ENCODE measurements at regions not wholly inside any gene's neighbourhood (a gene's known extent, or its start where the extent isn't known, plus 50 kb on each side); places are given as distances from the start of the nearest gene placed in this dataset.

- Mint-ChIP-seq H3K36me3 (ENCODE audit: low read depth) (peaks cover 6% of the 10 kb centered on the region; the same call in 2 of the 3 replicates), H3K4me3 (no peak overlapping the region), H3K9me3 (peaks cover 15% of the 10 kb centered on the region; the same call in 2 of the 3 replicates), H3K4me1 (peaks cover 2% of the 10 kb centered on the region), H3K27me3 (ENCODE audit: insufficient read depth, low read depth, poor library complexity) (no peaks in the 10 kb centered on the region), H3K27ac (no peak overlapping the region)
- no peaks in the 10 kb centered on the region for H3K79me2 ChIP-seq (replicated peaks; ENCODE audit: insufficient read depth)
- no peaks in the 10 kb centered on the region for H3K27me3 ChIP-seq (ENCODE audit: insufficient read depth)
- no peak for ATAC-seq
- no peak overlapping the region for H3K27ac ChIP-seq (ENCODE audit: low read depth)
- H4K20me1 ChIP-seq (replicated peaks; ENCODE audit: insufficient read depth), result no peaks in the 10 kb centered on the region
- no peaks in the 10 kb centered on the region for H3F3A ChIP-seq (replicated peaks; ENCODE audit: low read depth)
- no peak overlapping the region for H3K4me3 ChIP-seq
- H3K4me2 ChIP-seq, result no peak overlapping the region
- no peak for DNase-seq (ENCODE audit: low spot score)
- H3K9me2 ChIP-seq (ENCODE audit: insufficient read depth), result no peaks in the 10 kb centered on the region; the same call in 1 of the 2 replicates
- H3K36me3 ChIP-seq (ENCODE audit: insufficient read depth), result no peaks in the 10 kb centered on the region
- TF ChIP-seq CTCF (conservative IDR thresholded peaks at IDR 0.05; ENCODE audit: low read depth in 2 of 2), result no peak
- no peak for TF ChIP-seq ZNF331 (CRISPR knock-in tag; IDR thresholded peaks at IDR 0.05; ENCODE audit: low read depth)
- no peak for TF ChIP-seq ZNF114 (CRISPR knock-in tag; IDR thresholded peaks at IDR 0.05)
- no peaks in the 10 kb centered on the region for H3K4me1 ChIP-seq (ENCODE audit: insufficient read depth)
- H2AFZ ChIP-seq, result no peak overlapping the region
These were observed 715.7 kb downstream of the SLITRK1 start for GRCh38 chr13:83166550-83166949.

GRCh38 chr13:83162493-83162892 lies 719.8 kb downstream of the SLITRK1 start:
- Histone ChIP-seq H3K79me2 (replicated peaks; ENCODE audit: insufficient read depth) (no peaks in the 10 kb centered on the region), H3K27me3 (ENCODE audit: insufficient read depth) (no peaks in the 10 kb centered on the region), H3K4me3 (no peak overlapping the region), H3K36me3 (ENCODE audit: insufficient read depth) (no peaks in the 10 kb centered on the region), H3K4me2 (no peak overlapping the region), H4K20me1 (replicated peaks; ENCODE audit: insufficient read depth) (no peaks in the 10 kb centered on the region), H3F3A (replicated peaks; ENCODE audit: low read depth) (no peaks in the 10 kb centered on the region), H3K9me2 (ENCODE audit: insufficient read depth) (no peaks in the 10 kb centered on the region; the same call in 1 of the 2 replicates), H3K4me1 (ENCODE audit: insufficient read depth) (no peaks in the 10 kb centered on the region), H3K27ac (ENCODE audit: low read depth) (no peak overlapping the region), H2AFZ (no peak overlapping the region)
- Mint-ChIP-seq H3K4me1 (peaks cover 2% of the 10 kb centered on the region), H3K36me3 (ENCODE audit: low read depth) (no peaks in the 10 kb centered on the region), H3K27ac (no peak overlapping the region), H3K4me3 (no peak overlapping the region), H3K27me3 (ENCODE audit: insufficient read depth, low read depth, poor library complexity) (no peaks in the 10 kb centered on the region), H3K9me3 (peaks cover 2% of the 10 kb centered on the region; the same call in 2 of the 3 replicates)
- ATAC-seq (peak; percentile 33), DNase-seq (ENCODE audit: low spot score) (peak; percentile 33)
- TF ChIP-seq CREB1 (CRISPR knock-in tag; IDR thresholded peaks at IDR 0.05; ENCODE audit: low read depth) (no peak), CTCF (conservative IDR thresholded peaks at IDR 0.05; ENCODE audit: low read depth in 2 of 2) (peak in 1 of 2 experiments; percentile 37; a peak in 2 of 4 replicates)

- DNase-seq (ENCODE audit: low spot score), result no peak
- Histone ChIP-seq H4K20me1 (replicated peaks; ENCODE audit: insufficient read depth) (no peaks in the 10 kb centered on the region), H3K9me2 (ENCODE audit: insufficient read depth) (peaks cover 5% of the 10 kb centered on the region; the same call in 1 of the 2 replicates), H3K4me1 (ENCODE audit: insufficient read depth) (no peaks in the 10 kb centered on the region), H3K27ac (ENCODE audit: low read depth) (no peak overlapping the region), H3F3A (replicated peaks; ENCODE audit: low read depth) (no peaks in the 10 kb centered on the region), H3K27me3 (ENCODE audit: insufficient read depth) (no peaks in the 10 kb centered on the region), H3K79me2 (replicated peaks; ENCODE audit: insufficient read depth) (no peaks in the 10 kb centered on the region), H2AFZ (no peak overlapping the region), H3K4me3 (no peak overlapping the region), H3K36me3 (ENCODE audit: insufficient read depth) (no peaks in the 10 kb centered on the region), H3K4me2 (no peak overlapping the region)
- no peak for ATAC-seq
- H3K27ac Mint-ChIP-seq, result no peak overlapping the region
- H3K27me3 Mint-ChIP-seq (ENCODE audit: insufficient read depth, low read depth, poor library complexity), result no peaks in the 10 kb centered on the region
- no peak overlapping the region for H3K4me3 Mint-ChIP-seq
- no peaks in the 10 kb centered on the region for H3K4me1 Mint-ChIP-seq
- TF ChIP-seq ETS1 (IDR thresholded peaks at IDR 0.05), result no peak
- peaks cover 2% of the 10 kb centered on the region; the same call in 1 of the 3 replicates for H3K9me3 Mint-ChIP-seq
- no peaks in the 10 kb centered on the region for H3K36me3 Mint-ChIP-seq (ENCODE audit: low read depth)
These were observed 728.4 kb downstream of the SLITRK1 start for GRCh38 chr13:83153848-83154247.
